GM19397 (cell line): ENCODE measurements at regions not wholly inside any gene's neighbourhood (a gene's known extent, or its start where the extent isn't known, plus 50 kb on each side); places are given as distances from the start of the nearest gene placed in this dataset.

ENCODE experiments used
- ATAC-seq: cut with Tn5 transposase; IDR thresholded peaks from one replicate; pipeline ENCODE4 v1.9.1; 2021; ENCODE audit warnings: mild to moderate bottlenecking, moderate library complexity; ENCODE audit not compliant: unreplicated experiment

- ATAC-seq, result no peak
Measured at GRCh38 chr2:175475130-175475529, 293.6 kb upstream of the ATP5MC3 start.

- no peak for ATAC-seq
Measured at GRCh38 chr2:175468431-175469098, 287.1 kb upstream of the ATP5MC3 start.

DNA sequence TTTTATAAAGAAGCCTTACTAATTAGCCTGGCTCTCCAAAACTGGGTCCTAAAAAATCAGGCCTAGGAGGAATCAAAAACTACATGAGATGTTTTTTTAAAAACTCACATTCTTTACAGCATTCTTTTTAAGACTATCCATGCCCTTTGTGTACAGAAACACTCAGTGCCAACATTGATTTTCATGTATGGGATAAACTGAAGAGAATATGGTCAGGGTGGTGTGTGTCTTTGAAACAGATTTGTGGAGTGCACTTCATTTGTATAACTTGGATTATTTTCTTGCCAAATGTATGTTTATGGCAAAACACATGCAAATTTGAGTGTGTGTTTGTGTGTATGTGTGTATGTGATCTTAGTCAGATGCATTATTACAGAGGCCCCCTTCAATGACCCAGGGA lies 283.6 kb upstream of the ATP5MC3 start:
- ATAC-seq, result no peak

- no peak for ATAC-seq
Measured at GRCh38 chr2:175464311-175464670, 282.8 kb upstream of the ATP5MC3 start.

DNA sequence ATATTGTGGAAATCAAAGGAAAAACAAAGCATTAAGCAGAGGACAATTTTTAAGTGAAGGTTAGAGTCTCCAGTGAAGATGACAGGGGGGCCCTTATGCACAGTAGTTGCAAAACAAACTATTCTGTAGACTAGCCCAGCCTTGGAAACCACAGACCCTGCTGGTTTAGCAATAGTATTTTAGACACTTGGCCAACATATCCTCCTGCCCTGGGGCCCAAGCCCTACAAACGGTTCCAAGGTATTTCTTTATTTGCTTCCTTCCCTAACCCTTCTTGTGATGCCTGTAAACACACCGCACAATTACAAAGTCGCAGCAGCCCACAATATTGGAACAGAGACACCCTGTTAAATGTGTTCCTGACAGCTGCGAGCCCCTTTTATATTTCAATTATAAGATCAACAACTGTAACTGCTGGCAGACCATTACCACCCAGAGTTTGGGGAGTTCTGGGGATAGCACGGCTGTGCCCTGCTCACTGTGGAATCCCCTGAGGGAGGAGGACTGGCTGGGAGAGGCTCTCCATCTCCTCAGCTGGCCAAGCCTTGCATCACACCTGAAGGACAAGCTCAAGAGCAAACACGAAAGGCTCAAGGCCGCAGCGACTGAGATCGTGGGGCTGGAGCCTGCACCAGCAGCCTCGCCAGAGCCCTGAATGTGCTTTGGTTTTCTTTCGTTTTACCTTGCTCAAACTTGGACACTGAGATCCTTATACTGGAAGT lies 282.2 kb upstream of the ATP5MC3 start:
- no peak for ATAC-seq

DNA sequence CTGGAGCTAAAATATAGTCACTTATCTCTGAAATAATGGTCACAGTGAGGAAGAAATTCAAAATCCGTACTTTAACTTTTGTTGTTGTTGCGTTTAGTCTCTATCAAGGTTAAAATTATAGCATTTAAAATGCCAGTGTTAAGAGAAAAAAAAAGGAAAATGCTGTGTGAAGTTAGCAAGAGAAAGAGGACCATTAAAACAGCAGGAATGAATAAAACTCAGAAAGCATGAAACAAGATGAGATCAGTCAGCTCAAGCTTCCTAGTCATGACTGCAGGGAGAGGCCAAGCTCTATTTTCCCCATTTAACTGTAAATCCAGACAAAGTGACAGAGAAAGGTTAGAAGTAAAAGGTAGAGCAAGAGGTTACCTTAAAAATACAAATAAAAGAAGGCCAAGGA lies 281.7 kb upstream of the ATP5MC3 start:
- no peak for ATAC-seq

- ATAC-seq, result no peak
Measured at GRCh38 chr2:175462246-175462645, 280.7 kb upstream of the ATP5MC3 start.

DNA sequence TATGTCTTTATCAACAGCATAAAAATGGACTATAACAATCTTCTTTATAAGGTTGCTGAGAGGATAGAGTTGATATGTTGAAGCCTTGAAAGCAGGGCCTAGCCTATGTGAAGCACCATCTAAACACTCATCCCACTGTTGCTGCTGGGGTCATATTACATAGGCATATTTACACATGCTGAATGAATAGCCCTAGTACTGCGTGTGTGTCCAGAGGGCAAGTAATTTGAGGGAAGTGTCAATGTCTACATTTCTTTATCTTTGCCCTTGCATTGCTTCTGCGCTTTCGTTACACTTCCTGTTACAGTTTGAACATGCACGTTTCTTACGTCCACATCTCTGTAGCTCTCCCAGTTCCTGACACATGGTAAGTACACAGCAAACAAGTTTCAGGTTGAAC lies 280.3 kb upstream of the ATP5MC3 start:
- no peak for ATAC-seq

DNA sequence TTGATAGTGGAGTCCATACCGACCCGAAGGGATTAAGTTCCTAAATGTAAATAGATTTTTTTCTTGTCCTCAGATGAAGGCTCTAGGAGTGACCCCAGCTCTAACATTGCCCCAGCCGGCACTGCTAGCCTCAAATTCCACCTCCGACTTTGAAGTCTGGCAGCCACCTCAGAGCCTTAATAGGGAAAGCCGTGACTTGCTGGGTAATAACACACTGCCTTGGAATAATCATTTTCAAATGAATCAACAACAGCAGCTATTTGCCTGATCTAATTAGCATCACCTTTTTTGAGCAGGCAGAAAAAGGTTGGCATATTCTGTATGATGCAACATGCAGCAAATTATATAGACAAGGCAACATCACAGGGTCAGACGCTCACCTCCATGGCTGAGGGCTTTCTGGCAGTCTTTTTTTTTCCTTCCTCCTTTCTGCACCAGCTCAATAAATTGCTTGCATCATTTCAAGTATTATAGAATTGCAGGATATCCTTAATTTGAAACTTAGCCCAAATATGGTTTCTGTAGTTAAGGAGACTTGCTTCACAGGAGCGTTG lies 276.5 kb upstream of the ATP5MC3 start:
- no peak for ATAC-seq

GRCh38 chr2:175454953-175455389 lies 273.5 kb upstream of the ATP5MC3 start:
- no peak for ATAC-seq

- no peak for ATAC-seq
Measured at GRCh38 chr2:175450029-175450760, 268.7 kb upstream of the ATP5MC3 start.

GRCh38 chr2:175449616-175450015 lies 268.1 kb upstream of the ATP5MC3 start:
- ATAC-seq, result no peak

GRCh38 chr2:175446201-175446600 lies 264.7 kb upstream of the ATP5MC3 start:
- ATAC-seq, result no peak

DNA sequence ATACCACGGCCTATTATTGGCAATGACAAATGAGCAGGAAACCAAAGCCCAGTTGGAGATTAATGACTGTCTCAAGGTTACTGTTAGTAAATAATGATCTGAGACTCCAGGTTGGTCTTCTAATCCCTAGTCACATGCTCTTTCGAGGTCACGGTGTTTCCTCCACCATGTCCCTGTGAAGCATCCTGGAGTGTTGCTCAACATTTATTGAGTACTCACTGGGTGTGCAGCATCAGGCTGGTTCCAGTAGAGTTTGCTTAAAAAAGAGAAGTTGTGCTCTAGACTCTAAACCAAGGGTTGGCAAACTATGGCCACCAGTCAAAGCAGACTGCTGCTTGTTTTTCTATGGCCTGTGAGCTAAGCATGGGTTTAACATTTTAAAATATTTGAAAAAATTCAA lies 263.8 kb upstream of the ATP5MC3 start:
- ATAC-seq, result no peak

DNA sequence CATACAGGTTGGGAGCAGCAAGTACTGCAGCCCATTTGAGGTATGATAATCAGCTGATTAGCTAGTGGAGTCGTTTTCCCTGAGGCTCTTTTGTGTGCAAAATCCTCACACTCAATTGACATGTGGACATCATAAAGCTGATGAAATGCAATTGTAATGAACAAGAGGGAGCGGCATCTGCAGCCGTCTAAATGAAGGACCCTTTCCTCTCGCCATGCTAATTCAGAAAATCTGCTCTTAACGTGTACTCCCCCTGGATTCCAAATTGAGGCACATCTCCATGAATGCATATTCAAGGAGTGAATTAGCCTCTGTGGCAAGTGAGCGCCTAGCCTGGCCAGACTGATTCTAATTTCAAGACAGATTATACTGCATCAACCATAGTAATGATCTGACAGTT lies 260.9 kb upstream of the ATP5MC3 start:
- no peak for ATAC-seq

- no peak for ATAC-seq
Measured at GRCh38 chr2:175441181-175441761, 259.8 kb upstream of the ATP5MC3 start.

DNA sequence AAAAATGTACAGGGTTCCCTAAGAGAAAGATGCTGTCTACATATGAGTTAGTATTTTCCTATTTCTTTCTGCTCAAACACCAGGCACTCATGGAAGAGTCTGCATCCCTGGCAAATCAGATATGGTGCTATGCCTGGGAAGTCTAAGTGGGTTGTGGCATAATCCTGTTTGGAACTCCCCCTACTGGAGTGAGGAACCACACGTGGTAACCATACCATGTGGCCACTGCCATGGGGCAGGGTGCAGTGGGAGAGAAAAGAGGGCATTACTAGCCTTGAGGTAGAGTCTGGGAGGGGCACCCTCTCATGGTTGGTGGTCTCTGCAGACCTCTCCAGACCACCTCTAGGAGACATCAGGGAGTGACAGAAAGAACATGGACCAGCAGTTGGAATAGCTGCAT lies 257.9 kb upstream of the ATP5MC3 start:
- ATAC-seq, result no peak

GRCh38 chr2:175437167-175437566 lies 255.7 kb upstream of the ATP5MC3 start:
- ATAC-seq, result no peak

- ATAC-seq, result no peak
Measured at GRCh38 chr2:175436076-175436475, 254.6 kb upstream of the ATP5MC3 start.

DNA sequence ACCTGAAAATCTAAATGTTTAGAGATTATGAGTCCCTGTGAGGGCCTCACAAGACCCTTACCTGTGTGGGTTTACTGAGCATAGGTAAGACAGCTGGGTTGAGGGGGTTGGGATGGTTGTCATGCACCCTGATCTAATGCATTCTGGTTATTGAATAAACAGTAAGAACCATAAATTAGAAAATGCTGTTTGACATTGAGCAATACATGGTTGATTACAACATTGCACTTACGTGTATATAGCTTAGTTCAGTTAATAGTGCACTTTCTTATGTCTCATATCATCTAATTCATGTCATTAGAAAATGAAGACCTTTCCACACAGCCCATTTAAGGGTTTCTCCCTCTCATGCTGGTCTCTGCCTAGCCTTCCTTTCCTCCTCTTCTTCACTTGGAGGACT lies 253.5 kb upstream of the ATP5MC3 start:
- ATAC-seq, result no peak

GRCh38 chr2:175432793-175433192 lies 251.3 kb upstream of the ATP5MC3 start:
- no peak for ATAC-seq
